Mucosa of descending colon (tissue), 3 donors: ENCODE measurements at regions not wholly inside any gene's neighbourhood (a gene's known extent, or its start where the extent isn't known, plus 50 kb on each side); places are given as distances from the start of the nearest gene placed in this dataset.

Source experiments
- ATAC-seq: fragments of 200-7000 bp; cut with Tn5 transposase; one replicate; pipeline ENCODE4 v1.9.1; 2020; ENCODE audit warnings: mild to moderate bottlenecking, moderate library complexity
- DNase-seq, 3 donors: peaks; one replicate each; pipeline ENCODE4 v3.0.0-alpha.2; 2020
- H3K36me3 ChIP-seq: fragments of 200-600 bp; one replicate; pipeline ENCODE4 v1.8.0; 2021; ENCODE audit warnings: low read depth, mild to moderate bottlenecking
- H3K4me1 ChIP-seq: fragments of 200-600 bp; one replicate; pipeline ENCODE4 v1.8.0; 2021; ENCODE audit warnings: low read depth, mild to moderate bottlenecking
- H3K4me3 ChIP-seq: fragments of 200-600 bp; one replicate; pipeline ENCODE4 v1.8.0; 2021; ENCODE audit warnings: mild to moderate bottlenecking
- H3K9me3 ChIP-seq: fragments of 200-600 bp; one replicate; pipeline ENCODE4 v1.8.0; 2021; ENCODE audit warnings: mild to moderate bottlenecking
- CTCF ChIP-seq: fragments of 200-600 bp; IDR thresholded peaks from one replicate; pipeline ENCODE4 v1.8.0; 2022; ENCODE audit warnings: antibody characterized with exemption, mild to moderate bottlenecking
- intact Hi-C, 2 donors: fragments of 100-400 bp; cut with DNase I in 1 of 2; cut with micrococcal nuclease in 1 of 2; formaldehyde crosslinking; loops; one replicate each; pipeline versions ENCODE4 v1.11.0 to v1.11.1; 2022; cut with DNase I, micrococcal nuclease
- donor health status: DM: no; HTN: no; CAD: no; lungs with moderate emphysema.
- donor health status: DM: no; HTN: no; CAD: no.
- donor health status: DM: no; HTN: yes; CAD: no.

DNA sequence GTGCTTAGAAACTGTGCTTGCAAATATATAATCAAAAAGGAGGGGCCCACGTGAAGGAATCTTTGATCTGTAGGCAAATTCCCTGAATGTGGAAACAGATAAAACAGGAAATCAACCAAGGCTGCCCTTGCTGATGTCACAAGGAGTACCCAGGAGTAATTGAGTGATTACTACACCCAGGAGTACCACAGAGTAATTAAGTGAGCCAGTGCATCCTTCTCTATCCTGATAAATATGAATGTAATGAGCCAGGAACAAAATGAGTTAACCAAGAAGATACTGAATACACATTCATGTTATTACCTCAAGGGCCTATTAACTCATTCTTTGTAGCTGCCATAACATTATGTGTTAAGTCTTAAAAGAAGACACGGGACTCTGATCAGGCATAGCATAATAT lies 87.3 kb upstream of the POU1F1 start:
- intact Hi-C loops, result no loop called here
- no peak for TF ChIP-seq CTCF
- no peaks in the 10 kb centered on the region for H3K9me3 ChIP-seq
- H3K36me3 ChIP-seq, result no peaks in the 10 kb centered on the region
- no peak overlapping the region for H3K4me3 ChIP-seq
- ATAC-seq (no peak), DNase-seq (no peak)
- no peaks in the 10 kb centered on the region for H3K4me1 ChIP-seq

GRCh38 chr3:87361956-87362355 lies 85.6 kb upstream of the POU1F1 start:
- H3K4me1 ChIP-seq, result no peaks in the 10 kb centered on the region
- TF ChIP-seq CTCF, result no peak
- H3K9me3 ChIP-seq, result no peaks in the 10 kb centered on the region
- DNase-seq, result no peak
- ATAC-seq, result no peak
- intact Hi-C loops, result no loop called here
- H3K4me3 ChIP-seq, result no peak overlapping the region
- no peaks in the 10 kb centered on the region for H3K36me3 ChIP-seq

GRCh38 chr3:87361271-87361670 lies 84.9 kb upstream of the POU1F1 start:
- intact Hi-C loops, result no loop called here
- no peak for ATAC-seq
- H3K36me3 ChIP-seq, result no peaks in the 10 kb centered on the region
- DNase-seq, result no peak
- TF ChIP-seq CTCF, result no peak
- no peaks in the 10 kb centered on the region for H3K4me1 ChIP-seq
- no peak overlapping the region for H3K4me3 ChIP-seq
- H3K9me3 ChIP-seq, result no peaks in the 10 kb centered on the region

DNA sequence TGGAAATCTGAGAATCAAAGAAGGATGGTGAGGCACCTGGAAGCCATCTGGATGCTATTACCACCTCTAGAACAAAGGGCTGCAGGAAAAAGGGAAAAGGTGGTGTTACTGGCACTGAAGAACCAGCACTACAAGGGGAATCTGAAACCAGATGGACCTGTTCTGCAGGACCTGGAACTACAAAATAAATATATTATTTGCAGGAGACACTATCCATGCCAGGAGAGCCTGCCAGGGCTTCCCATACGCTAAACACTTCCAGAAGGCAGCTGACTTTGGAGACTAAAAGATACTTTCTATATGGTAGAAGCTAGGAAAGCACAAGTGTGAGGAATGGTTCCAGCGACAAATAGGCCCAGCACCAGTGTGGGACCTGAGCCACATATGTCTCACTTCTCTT lies 83.4 kb upstream of the POU1F1 start:
- H3K9me3 ChIP-seq, result no peaks in the 10 kb centered on the region
- no peaks in the 10 kb centered on the region for H3K4me1 ChIP-seq
- TF ChIP-seq CTCF, result no peak
- DNase-seq (peak in 1 of 3 donors; percentile 24), ATAC-seq (peak; percentile 33)
- H3K36me3 ChIP-seq, result no peaks in the 10 kb centered on the region
- no peak overlapping the region for H3K4me3 ChIP-seq
- intact Hi-C loops, result no loop called here

DNA sequence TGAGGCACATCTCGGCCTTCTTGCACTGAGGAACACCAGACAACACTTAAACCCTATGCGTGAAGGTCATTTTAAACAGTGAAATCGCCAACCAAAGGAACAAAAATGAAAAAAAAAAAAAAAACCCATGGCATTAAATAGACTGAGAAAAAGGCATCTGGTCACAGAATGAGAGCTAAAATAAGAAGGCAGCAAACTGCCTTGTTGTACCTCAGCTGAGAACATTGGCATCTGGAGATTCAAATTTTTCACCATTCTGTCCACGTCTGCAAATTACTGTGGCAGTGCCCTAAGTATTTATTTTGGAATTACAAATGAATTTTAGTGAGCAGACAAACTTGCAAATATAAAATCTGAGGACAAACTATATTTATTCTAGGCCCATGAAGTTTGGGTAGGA lies 82.6 kb upstream of the POU1F1 start:
- intact Hi-C loops, result no loop called here
- no peak for ATAC-seq
- TF ChIP-seq CTCF, result no peak
- Histone ChIP-seq H3K9me3 (no peaks in the 10 kb centered on the region), H3K4me3 (no peak overlapping the region), H3K4me1 (no peaks in the 10 kb centered on the region), H3K36me3 (no peaks in the 10 kb centered on the region)
- DNase-seq, result no peak

DNA sequence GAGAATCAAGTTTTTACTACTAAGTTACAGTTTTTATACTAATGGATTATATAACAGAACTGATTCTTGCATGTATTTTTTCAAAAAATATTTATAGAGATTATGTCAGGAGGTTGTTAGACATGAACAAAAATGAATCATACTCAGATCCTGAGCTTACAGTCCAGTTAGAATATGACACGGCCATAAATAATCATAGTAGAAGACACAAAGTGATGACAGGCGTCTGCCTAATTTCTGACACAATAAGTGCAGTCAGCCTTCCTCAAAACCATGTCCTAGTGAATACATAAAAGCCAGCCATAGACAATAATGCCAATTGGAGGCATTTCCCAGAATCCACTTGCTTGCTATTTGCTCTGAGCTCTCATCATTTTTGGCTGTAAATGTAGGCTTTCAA lies 81.7 kb upstream of the POU1F1 start:
- no peak overlapping the region for H3K4me3 ChIP-seq
- no peak for ATAC-seq
- no peak for TF ChIP-seq CTCF
- DNase-seq, result no peak
- H3K36me3 ChIP-seq, result no peaks in the 10 kb centered on the region
- intact Hi-C loops, result no loop called here
- no peaks in the 10 kb centered on the region for H3K4me1 ChIP-seq
- no peaks in the 10 kb centered on the region for H3K9me3 ChIP-seq
